ENCODE measurements at regions not wholly inside any gene's neighbourhood (a gene's known extent, or its start where the extent isn't known, plus 50 kb on each side); places are given as distances from the start of the nearest gene placed in this dataset.
A peak's percentile ranks its signal among the peaks of the same experiment; 100 is the strongest.

- Histone ChIP-seq H3K4me1 (replicated peaks in 1 of 4; ENCODE audit: control insufficient read depth in 3 of 4, insufficient read depth in 4 of 4, low read length in 3 of 4) (peaks cover 0 to 4% (median 0%) of the 10 kb centered on the region in 4 experiments; a peak in 1 of 7 replicates), H3K23ac (ENCODE audit: insufficient read length) (no peak overlapping the region), H3K9me3 (ENCODE audit: insufficient read depth in 2 of 2, low read depth in 1 of 2, low read length in 1 of 2) (no peaks in the 10 kb centered on the region), H3K14ac (ENCODE audit: insufficient read length) (no peak overlapping the region), H3K18ac (ENCODE audit: extremely low read depth, low read length) (no peak overlapping the region), H3K4me3 (ENCODE audit: extremely low read depth in 1 of 4, insufficient read depth in 2 of 4, low read depth in 3 of 4, low read length in 4 of 4) (no peak overlapping the region), H2BK120ac (replicated peaks; ENCODE audit: low read depth, low read length) (no peak overlapping the region), H4K5ac (ENCODE audit: insufficient read length, low read depth, low read length) (no peak overlapping the region), H4K8ac (ENCODE audit: extremely low read depth, insufficient read depth, low read length) (no peak overlapping the region), H3K56ac (replicated peaks; ENCODE audit: insufficient read length, low read depth, low read length) (no peak overlapping the region), H2BK20ac (ENCODE audit: low read length) (no peak overlapping the region), H2BK15ac (ENCODE audit: low read length) (no peak overlapping the region), H3K27ac (ENCODE audit: low read depth, low read length) (no peak overlapping the region), H4K91ac (replicated peaks; ENCODE audit: insufficient read length, low read length) (no peak overlapping the region), H2AK5ac (ENCODE audit: low read depth, low read length) (no peak overlapping the region), H3K79me1 (ENCODE audit: low read depth, low read length) (no peaks in the 10 kb centered on the region), H4K20me1 (replicated peaks in 1 of 2; ENCODE audit: control insufficient read depth in 1 of 2, insufficient read depth in 2 of 2, low read length in 2 of 2) (no peaks in the 10 kb centered on the region), H3K79me2 (ENCODE audit: control insufficient read depth in 1 of 2, insufficient read depth in 2 of 2, low read length in 2 of 2) (no peaks in the 10 kb centered on the region), H2BK12ac (ENCODE audit: low read depth, low read length) (no peak overlapping the region), H3K4ac (replicated peaks; ENCODE audit: insufficient read length, low read depth, low read length) (no peak overlapping the region), H3K36me3 (ENCODE audit: control insufficient read depth in 2 of 4, insufficient read depth in 4 of 4, low read length in 3 of 4) (no peaks in the 10 kb centered on the region), H3K23me2 (ENCODE audit: low read depth, low read length) (no peaks in the 10 kb centered on the region), H3K4me2 (ENCODE audit: insufficient read depth in 1 of 2, low read depth in 2 of 2, low read length in 2 of 2) (no peak overlapping the region), H3K9ac (replicated peaks in 1 of 4; ENCODE audit: extremely low read depth in 1 of 4, low read depth in 3 of 4, low read length in 3 of 4) (peak overlapping the region in 1 of 4 experiments; percentile 22; a peak in 1 of 7 replicates), H3K27me3 (replicated peaks in 1 of 4; ENCODE audit: control insufficient read depth in 3 of 4, extremely low read depth in 1 of 4, insufficient read depth in 3 of 4, low read length in 3 of 4) (no peaks in the 10 kb centered on the region; a peak in 1 of 7 replicates), H2BK5ac (ENCODE audit: low read depth, low read length) (no peak overlapping the region), H2AFZ (ENCODE audit: low read length) (no peak overlapping the region)
- POLR2A ChIA-PET (ENCODE audit: partially characterized antibody) = interaction anchor here (0.9 to 1.4 kb wide), 3 partner anchors 13 to 144 kb away, joined by 3 read pairs; no protein-coding TSS in a partner anchor
- CTCF ChIA-PET (ENCODE audit: partially characterized antibody) = interaction anchor here (1.0 to 1.7 kb wide), 5 partner anchors 9 to 66 kb away, joined by 3 to 8 read pairs (median 5); no protein-coding TSS in a partner anchor
- TF ChIP-seq MAFK (IDR thresholded peaks at IDR 0.05; ENCODE audit: low read depth, low read length) (no peak), KDM1A (IDR thresholded peaks at IDR 0.05; ENCODE audit: borderline replicate concordance, low read length) (no peak), CREB1 (IDR thresholded peaks at IDR 0.05) (no peak), TEAD4 (IDR thresholded peaks at IDR 0.05; ENCODE audit: low read depth, low read length) (no peak), TAF7 (optimal IDR thresholded peaks at IDR 0.05; ENCODE audit: borderline replicate concordance, low read depth, low read length) (no peak), TAF1 (IDR thresholded peaks at IDR 0.05; ENCODE audit: low read depth, low read length) (no peak), SRF (IDR thresholded peaks at IDR 0.05; ENCODE audit: low read depth, low read length) (no peak), E2F6 (IDR thresholded peaks at IDR 0.05) (no peak), EZH2 (IDR thresholded peaks at IDR 0.05; ENCODE audit: low read depth, low read length, severe bottlenecking) (no peak), RAD21 (IDR thresholded peaks at IDR 0.05 in 1 of 2, conservative IDR thresholded peaks at IDR 0.05 in 1 of 2; ENCODE audit: low read depth in 2 of 2, low read length in 2 of 2) (no peak), CBX8 (IDR thresholded peaks at IDR 0.05; ENCODE audit: borderline replicate concordance, low read depth, low read length) (no peak), POLR2AphosphoS5 (IDR thresholded peaks at IDR 0.05; ENCODE audit: low read depth, low read length) (no peak), BACH1 (IDR thresholded peaks at IDR 0.05; ENCODE audit: low read length) (no peak)
- DNase-seq (ENCODE audit: low read depth in 1 of 2, low spot score in 2 of 2) (no peak), FAIRE-seq (no peak)
- WGBS, 2 experiments (ENCODE audit: extremely low coverage in 1 of 2, insufficient coverage in 1 of 2, insufficient read length in 1 of 2, insufficient replicate concordance in 2 of 2, low coverage in 1 of 2, low lambda C conversion rate in 2 of 2, missing lambda C conversion rate in 1 of 2) = 98% methylated on average over 4 of the region's 4 CpGs; no CpG with 5 or more reads in 1 of the 2 experiments
These were observed 262.3 kb downstream of the AUH start for GRCh38 chr9:91099436-91099835.
